ENCODE measurements at regions not wholly inside any gene's neighbourhood (a gene's known extent, or its start where the extent isn't known, plus 50 kb on each side); places are given as distances from the start of the nearest gene placed in this dataset.

DNA sequence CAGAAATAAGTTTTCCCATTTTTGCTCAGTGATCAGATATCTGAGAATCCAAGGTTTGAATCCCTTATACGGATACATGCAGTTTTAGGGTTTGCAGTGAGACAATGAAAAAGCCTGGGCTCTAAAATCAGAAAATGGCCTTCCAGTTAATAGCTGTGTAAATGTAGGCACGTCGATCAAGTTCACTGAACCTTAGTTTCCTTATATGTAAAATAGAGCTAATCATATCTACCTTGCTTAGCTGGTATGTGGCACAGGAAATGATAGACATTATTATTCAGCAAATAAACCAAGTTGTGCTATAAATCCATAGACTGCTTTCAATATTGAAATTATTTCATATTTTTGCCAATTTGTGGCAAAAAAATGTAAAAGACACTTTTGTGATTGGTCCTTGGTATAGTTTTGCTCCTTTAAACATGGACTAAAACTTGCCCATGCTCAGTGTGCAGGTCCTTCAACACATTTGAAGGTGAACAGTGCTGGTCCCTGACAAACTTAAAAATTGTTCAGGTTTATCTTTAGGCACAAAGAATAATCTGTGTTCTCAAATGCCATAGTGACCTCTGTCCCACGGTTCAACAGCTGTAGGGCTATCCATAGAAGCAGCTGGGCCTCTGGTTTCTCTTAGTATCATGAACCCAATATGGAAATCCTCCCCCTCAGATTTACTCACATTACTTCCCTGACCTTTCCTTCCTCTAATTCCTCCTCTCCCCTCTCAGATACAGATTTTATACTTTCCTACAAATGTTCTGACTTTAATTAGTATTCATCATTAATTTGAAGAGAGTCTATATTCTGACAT lies 51.0 kb downstream of the CCDC54 start:
- no peak for DNase-seq

DNA sequence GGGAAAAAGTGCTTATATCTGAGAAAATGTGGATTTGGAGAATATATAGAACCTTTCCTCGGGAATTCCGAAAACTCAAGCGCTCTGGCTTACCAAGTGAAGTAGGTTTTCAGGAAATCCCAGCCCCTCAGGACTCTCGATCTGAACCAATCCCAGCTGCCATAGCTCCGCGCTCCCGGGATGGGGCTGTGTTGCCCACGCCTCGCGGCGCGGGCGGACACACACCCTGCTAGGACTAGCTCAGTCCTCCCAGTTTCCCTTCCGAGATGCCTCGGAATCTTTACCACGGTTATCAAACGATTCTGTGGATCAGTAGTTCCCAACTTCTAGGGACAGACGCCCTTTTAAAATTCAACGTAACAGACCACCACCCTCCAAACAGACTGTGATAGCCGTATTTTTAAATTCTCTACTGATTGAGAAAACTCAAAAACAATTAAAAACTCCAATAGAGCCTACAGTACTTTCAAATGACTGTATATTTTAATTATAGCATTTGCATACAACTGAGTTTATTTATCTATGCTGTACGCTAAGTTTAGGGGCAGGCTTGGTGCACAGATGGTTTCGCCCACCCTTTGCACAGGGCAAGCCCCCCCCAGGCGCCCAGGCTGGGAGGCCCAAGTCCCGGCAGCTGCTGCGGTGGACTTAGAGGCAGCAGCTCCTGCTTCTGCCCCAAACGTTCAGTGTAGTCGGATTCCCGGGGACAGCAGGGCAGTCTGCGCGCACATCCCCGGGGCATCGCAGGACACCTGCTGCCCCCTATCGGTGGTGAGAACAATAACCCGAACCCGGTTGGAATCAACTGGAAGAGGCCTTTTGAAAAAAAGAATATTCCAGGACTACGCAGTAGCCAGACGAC lies 52.3 kb downstream of the CCDC54 start:
- DNase-seq = peak; percentile 58 to 61

DNA sequence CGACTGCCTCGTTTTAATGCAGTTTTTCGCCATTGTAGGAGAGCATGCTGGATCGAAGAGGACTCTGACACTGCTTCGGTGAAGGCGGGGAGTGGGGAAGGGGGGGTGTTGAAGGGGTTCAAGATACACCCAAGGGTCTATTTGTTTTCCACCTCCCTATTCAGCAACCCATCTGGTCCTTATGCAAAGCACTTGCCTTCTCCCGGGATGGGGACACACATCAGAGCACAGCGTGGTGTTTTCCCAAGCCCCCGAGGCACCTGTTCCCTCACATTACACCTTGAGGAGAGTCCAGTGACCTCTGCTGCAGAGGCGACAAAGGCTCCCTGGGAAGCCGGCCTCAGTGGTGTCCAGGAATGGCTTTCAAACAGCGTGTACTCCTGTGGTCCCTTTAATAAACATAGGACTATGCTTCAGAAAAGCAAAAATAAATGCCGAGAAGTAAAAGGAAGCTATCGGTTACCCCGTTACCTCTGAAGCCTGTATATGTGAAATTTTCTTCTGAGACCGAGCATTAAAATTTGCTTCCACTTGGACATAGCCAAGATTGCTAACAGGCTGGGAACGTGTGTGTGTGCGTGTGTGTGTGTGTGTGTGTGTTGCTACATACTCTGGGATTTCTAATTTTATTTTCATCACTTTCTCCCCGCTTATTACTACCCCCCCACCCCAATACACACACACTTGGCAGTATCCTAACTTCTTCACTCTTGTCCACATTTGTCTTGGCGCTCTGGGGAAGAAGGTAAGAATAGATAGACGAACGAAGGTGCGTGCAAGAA lies 53.2 kb downstream of the CCDC54 start:
- DNase-seq = no peak

DNA sequence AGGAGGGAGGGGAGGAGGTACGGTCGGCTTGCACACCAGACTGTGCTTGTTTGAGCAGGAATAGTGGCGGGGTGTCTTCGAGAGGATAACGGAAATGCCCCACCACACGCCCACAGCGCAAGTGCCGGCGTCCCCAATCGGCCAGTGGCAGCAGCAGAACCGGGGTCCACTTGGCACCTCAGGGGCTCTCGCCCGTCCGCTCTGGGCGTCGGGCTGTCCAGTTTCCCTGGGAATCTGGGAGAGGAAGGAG lies 53.7 kb downstream of the CCDC54 start:
- DNase-seq = peak; percentile 25 to 34

DNA sequence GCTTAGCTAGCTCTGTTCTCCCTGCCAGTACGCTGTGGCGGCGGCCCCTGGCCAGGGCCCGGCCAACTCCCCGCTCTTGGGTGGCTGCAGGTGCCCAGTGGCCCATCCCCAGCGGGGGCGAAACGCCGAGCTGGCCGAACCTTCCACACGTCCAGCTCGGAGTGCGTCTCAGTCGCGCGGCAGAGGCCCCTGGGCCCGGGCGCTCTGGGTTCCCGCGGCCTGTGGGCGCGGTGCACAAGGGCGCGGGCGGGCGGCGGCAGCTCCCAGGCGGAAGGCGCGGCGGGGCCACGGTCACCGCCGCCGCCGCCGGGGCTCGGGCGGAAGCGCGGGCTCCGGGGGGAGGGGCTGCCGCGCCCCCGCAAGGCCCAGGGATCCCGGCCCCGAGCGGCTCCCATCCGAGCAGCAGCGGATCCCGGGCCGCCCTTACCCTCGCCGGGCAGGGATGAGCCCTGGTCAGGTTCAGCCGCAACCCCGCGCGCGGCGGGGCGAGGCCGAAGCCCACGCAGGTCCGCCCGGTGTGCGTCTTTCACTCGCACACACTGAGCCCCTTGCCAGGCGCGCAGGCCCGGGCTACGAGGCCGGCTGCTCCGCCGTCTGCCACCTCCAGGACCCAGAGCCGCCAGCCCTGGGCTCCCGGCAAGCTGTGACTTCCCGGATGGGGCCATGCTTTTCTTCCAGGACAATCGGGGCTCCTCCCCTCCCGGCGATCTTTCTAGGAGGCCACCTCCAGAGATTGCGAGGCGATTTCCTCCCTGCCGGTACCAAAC lies 54.2 kb downstream of the CCDC54 start:
- DNase-seq = peak; percentile 37 to 42

DNA sequence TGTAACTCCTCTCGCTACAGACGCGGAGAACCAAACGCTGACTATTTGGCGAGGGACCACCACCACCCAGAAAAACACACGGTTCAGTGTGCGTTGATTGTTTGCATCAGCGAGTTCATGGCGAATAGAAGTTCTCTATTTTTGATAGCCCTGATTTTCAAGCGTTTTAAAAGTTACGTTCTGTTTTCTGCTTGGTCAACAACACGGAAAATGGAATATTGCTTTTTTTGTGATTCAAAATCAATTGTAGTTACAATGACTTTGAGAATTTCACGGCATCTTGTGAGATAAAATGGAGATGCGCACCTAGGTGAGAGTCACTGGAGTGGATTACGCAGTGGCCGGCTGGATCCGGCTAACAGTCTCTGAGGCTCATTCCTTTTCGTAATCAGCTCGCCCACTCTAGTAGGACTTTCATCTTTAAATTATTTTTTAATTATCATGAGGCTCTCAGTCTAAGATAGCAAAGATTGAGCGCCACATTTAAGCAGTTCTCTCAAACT lies 54.8 kb downstream of the CCDC54 start:
- DNase-seq = no peak

DNA sequence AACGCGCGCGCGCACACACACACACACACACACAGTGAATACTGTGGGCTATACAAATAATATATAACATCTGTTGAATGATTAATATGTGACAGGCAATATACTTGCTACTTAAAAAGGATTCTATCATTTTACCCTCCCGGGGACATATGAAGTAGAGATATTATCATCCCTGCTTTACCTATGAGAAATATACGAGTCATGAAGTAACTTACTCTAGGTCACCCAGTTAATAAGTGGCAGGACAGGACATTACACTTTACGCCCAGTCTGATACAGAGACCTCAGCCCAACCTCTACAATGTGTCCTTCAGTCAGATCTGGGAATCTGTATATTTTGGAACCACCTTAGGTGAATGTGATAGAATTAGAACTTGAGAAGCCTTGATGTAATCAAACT lies 55.4 kb downstream of the CCDC54 start:
- DNase-seq = no peak

DNA sequence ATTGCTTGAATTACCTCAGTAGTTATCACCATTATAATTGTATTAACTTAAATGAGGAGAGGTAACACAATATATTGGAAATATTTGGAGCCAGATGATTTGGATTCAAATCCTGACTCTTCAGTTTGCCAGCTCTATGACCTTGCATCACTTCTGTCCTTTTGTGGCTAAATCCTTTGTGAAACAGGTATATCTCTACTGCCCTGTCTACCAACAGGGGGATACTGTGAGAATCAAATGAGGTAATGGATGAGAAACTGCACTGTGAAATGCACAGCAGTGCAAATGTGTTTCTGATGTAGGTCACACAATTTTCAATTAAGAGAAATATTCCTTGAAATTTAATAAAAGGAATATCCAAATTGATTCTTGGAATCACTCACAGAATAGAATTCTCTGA lies 58.8 kb downstream of the CCDC54 start:
- DNase-seq = no peak

DNA sequence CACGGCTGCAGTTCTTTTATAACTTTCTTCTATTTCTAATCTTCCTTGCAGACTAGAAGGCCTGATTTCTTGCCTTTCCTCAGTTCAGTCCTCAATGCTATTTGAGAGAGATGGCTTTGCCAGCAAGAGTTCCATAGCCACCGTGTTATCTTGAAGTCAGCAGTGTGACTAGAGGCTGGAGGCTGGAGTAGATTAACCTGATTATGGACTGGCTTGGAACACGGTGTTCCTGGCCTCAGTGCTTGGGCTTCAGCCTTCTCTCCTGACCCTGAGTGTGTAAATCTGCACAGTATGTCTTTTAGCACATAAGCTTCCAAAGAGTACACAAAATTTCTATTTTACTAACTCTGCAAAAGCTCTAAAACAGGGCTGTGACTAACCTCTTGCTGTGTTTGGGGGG lies 61.4 kb downstream of the CCDC54 start:
- DNase-seq = no peak

DNA sequence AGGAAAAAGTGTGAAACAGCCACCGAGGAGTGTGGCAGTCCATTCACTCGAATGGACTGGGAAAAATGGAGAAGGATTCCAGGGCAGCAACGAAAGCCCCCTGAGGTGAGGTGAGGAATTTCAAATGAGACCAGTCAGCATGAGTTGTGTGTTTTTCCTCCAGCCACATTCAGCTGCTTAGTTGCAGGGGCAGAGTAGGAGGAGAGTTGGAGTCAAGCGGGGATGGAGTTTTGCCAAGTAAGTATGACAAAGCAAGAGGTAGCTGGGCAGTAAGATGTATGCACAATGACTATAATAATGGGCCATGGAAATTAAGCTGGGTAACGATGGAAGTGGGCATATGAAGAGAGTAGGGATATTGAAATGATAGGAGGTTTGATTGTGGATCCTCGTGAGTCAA lies 64.4 kb downstream of the CCDC54 start:
- DNase-seq = no peak

DNA sequence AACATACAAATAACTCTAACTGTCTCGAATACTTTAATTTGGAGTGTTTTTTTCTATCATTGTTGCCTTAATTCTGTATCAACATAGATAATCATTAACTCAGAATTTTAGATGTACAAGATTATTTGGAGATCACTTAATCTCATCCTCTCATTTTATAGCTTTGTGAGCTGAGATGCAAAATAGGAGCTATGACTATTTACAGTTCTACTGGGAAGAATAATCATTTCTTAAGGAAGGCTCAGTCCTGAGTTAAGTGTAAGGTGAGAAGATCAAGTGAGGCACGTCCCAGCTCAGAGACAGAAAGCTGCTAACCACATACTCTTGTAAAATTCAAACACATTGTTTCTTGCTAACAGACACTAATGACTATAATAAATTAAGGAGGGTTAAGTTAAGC lies 66.2 kb downstream of the CCDC54 start:
- no peak for DNase-seq

DNA sequence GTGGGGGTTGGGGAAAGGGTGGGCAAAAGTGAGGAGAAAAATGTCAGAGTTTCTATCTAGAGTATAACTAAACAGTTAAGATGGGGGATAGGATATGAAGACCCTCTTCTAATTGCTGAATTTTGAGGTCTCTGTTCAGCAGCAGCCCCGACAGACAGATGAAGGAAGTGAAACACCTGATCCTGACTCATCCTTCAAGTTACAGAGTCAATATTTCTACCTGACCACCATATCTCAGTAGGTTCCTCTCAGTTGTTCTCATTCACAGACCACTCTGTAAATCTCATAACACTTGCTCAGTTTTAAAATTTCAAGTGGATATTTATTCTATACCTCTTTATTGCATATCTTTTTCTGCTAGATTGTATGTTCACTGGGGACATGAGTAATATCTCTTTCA lies 69.5 kb downstream of the CCDC54 start:
- no peak for DNase-seq

DNA sequence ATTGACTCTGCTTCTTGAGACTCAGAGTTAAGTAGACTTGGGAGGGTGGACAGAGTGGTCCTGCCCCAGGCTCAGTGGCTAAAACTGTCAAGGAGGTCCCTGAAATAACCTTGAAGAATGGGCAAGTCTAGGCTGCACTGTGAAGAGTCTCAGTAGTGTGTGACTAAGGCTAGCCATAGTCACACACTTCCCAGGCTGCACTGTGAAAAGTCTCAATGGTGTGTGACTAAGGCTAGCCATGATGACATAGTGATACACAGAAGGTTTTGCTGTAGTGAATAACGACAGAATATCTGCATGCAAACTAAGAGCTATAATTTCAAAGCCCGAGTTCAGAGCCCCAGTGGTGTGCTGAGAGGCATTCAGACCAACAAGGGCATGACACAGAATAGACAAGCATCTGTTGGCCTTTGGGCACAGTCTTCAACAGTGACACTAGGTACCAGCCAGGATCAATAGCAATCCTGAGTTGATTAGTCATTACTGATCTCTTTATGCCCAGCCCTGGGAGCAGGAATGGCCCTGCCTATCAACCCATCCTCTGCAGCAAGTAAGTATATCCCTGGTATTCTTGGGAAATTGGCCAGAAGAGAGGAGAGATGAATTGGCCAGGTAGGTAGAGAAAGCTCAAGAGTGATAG lies 72.4 kb upstream of the BBX start:
- no peak for DNase-seq

DNA sequence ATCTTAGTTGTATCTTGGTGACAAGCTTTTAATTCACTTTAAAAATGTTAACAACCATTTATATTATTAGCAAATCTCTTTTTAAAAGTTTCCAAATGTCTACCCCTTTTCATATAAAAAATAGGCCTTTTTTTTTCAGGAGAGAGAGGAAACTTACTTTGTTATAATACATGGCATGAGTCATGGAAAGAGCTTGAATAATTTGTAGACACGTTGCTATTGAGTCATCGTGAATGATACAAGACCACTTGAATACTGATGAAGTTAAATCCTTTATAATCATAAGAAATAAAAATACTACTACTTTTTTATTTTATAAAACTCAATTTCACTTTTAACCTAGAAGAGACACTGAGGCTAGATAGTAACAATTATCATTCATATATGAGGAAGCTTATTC lies 70.3 kb upstream of the BBX start:
- DNase-seq = no peak

DNA sequence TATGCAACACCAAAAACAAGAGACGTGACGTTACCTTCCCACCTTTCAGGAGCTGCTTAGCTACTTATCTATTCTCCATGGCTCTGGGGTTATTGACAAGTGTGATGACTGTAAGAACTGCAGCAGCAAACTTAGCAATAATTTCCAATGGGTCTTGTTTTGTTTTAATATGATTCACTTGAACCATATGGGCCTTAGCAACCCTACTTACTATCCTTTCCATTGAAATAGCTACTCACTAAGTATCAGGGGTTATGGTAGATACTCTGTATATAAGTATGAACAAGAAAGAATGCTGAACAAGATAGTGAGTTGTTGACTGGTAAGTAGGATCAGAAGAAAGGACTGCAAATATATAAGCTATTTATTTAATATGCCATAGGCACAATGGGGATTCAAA lies 69.3 kb upstream of the BBX start:
- DNase-seq = no peak

DNA sequence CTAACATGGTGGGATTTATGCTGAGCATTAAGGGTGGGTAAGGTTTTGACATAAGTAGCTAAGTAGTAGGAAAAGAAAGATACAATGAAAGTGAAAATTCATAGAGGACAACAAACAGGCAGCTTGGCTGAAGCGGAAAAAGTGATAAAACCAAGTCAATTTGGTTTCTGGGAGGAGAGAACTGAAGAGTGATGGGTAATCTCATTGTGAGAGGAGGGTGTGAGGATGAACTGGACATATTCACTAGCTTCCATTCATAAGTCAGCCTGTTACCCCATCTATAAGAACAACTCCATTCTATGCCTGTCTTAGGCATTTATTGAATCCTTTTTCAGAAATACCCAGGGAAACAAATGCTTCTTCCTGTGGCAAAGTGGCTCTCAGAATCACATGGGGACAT lies 67.1 kb upstream of the BBX start:
- no peak for DNase-seq

DNA sequence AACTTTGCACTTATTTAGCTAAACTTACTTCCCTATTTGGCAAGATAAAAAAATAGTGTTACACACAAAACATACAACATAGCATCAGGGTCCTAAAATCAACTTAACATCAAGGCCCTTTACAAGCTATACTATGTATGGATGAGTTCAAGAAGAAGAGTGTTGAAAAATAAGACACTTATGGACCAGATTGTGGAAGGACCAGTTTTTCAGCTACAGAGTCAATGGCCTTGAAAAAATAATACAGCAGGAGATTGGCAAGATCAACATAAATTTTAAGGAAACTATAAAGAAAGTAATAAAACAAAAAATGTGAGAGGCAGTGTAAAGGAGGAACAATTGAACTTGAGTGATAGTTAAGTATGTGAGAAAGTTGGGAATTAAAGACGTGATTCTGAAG lies 66.3 kb upstream of the BBX start:
- DNase-seq = no peak

DNA sequence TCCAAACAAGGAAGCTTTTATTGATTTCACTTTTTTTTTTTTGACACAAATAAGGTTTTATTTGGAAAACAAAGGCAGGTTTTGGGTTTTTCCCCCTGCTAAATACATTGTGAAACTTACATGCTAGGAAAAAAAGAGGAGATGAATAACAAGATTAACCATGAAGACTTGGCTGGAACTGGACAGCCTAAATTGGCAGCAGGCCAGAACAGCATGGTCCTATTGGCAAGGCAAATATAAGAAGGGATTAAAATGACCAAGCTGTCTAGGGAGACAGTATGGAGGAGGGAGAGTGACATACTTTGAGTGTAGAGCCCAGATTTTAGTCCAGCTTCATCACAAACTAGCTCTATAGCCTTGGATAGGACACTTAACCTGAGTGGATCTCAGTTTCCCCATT lies 63.9 kb upstream of the BBX start:
- no peak for DNase-seq

DNA sequence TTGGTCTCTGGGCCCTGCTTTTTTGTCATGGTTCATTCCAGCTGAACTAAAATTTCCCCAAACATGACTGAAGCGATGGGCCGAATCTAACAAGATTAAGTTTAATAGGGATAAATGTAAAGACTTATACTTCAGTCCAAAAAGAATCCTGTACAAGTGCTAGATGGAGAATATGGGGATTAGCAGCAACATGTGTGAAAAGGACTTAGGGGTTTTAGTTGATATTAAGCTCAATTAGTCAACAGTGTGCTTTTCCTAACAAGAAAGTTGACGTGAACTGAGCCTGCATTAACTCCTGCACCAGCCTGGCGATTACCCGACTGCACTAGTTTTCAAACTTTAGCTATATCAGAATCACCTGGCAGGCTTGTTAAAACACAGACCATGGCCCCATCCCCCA lies 61.0 kb upstream of the BBX start:
- no peak for DNase-seq

DNA sequence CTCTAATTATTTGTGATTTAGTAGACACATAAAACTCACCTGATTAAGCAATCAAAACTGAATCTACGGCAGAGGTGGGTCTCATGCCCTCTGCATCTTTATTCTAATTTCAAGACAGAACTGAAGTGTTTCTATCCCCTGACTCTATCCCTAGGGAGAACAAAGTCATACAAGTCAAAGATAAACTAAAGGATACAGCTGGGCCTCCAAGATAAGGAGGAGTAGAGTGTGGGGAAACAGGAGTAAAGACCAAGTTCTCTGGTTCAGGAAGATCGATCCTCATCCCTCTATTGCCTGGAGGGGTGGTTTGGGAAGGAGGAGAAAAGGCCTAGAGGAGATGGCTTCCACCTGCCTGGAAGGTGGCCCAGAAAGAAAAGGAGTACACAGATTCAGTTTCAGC lies 58.7 kb upstream of the BBX start:
- DNase-seq = no peak

DNA sequence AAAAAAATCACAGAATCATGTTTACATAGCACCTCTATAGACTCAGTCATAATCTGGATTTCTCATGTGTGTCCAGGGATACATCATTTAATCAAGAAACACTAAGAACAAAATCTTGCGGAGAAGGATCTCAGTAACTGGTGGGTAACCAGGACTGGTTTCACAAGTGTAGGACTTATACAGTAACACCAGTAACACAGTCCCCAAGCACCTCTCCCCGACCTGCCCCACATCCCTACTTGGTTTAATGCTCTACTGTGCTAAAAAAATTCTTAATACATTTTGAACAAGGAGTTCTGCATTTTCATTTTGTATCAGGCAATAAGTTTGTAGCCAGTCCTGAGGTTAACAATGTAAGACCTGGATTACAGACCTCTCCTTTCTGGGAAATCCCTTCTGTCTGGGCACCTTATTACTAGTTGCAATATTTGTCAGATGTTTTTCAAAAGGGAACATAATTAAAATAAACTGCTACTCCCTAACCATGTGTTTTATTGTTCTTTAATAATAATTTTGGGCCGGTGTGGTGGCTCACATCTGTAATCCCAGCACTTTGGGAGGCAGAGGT lies 57.6 kb upstream of the BBX start:
- no peak for DNase-seq

DNA sequence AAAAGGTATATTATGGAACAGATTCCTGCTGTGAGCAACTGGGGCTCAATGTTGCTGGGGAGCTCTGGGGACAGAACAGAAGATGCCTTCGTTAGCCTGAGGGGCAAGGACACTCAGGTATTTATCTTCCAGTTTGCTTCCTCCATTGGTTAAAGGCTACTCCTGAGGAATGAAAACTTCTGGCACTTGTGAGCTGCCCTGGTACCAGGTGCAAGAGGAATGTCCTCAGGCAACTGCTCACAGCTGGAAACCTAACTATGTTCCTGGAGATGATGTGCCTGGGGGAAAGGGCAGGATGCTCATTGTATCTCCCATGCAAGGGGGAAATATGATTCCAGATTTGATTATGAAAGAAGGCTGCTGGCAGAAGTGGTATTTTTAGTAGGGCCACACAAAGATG lies 54.0 kb upstream of the BBX start:
- no peak for DNase-seq

All from stimulated activated CD4-positive, alpha-beta T cell treated with anti-CD3 and anti-CD28 coated beads, Interleukin-2, amount 100 ng/mL, for 48 hours (primary cell).